Liver (tissue), 2 donors: ENCODE measurements at regions not wholly inside any gene's neighbourhood (a gene's known extent, or its start where the extent isn't known, plus 50 kb on each side); places are given as distances from the start of the nearest gene placed in this dataset.

Experiments
- TF ChIP-seq, protein P1 (sequence below): IDR thresholded peaks from 2 replicates; pipeline ENCODE4 v1.6.1; 2016; ENCODE audit warnings: antibody characterized with exemption, mild to moderate bottlenecking
- TF ChIP-seq, protein P2 (sequence below): fragments of 150-350 bp; IDR thresholded peaks from 2 replicates; pipeline ENCODE4 v1.5.1; 2017; ENCODE audit warnings: improper control_type of control experiment, low read depth, low read length; ENCODE audit not compliant: missing input control
- donor health status: healthy.

DNA sequence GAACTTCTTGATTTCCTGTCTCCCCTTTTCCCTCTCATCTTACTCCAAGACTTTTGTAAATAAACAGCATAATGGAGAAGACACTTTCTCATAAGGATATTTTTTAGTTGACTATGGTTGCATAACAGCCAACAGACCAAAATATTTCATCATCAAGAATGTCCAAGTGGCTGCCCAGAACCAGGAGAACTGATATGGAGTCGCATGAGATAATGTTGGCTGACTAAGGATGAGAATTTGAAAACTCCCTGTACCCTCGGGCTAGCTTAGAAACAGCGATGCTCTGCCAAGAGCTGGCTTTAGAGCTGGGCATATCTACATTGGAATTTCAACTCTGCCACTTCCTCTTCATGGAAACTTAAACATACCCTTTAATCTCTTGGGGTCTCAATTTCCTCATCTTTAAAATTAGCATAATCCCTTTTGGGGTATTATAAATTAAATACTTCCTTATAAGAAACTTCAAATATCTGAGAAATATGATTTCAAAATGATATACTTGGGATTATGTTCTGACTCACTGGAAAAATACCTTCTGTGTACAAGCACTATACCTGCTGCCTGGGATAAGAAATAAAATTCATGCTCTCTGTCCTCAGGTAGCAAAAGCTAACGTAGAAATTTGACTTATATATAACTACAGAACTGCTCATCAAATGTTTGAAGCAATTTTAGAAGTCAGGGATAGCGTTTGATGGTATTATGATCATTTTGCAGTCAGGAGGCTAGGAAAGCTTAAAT lies 777.3 kb downstream of the LTN1 start:
- TF ChIP-seq, protein P1, sequence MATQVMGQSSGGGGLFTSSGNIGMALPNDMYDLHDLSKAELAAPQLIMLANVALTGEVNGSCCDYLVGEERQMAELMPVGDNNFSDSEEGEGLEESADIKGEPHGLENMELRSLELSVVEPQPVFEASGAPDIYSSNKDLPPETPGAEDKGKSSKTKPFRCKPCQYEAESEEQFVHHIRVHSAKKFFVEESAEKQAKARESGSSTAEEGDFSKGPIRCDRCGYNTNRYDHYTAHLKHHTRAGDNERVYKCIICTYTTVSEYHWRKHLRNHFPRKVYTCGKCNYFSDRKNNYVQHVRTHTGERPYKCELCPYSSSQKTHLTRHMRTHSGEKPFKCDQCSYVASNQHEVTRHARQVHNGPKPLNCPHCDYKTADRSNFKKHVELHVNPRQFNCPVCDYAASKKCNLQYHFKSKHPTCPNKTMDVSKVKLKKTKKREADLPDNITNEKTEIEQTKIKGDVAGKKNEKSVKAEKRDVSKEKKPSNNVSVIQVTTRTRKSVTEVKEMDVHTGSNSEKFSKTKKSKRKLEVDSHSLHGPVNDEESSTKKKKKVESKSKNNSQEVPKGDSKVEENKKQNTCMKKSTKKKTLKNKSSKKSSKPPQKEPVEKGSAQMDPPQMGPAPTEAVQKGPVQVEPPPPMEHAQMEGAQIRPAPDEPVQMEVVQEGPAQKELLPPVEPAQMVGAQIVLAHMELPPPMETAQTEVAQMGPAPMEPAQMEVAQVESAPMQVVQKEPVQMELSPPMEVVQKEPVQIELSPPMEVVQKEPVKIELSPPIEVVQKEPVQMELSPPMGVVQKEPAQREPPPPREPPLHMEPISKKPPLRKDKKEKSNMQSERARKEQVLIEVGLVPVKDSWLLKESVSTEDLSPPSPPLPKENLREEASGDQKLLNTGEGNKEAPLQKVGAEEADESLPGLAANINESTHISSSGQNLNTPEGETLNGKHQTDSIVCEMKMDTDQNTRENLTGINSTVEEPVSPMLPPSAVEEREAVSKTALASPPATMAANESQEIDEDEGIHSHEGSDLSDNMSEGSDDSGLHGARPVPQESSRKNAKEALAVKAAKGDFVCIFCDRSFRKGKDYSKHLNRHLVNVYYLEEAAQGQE: no peak
- TF ChIP-seq, protein P2, sequence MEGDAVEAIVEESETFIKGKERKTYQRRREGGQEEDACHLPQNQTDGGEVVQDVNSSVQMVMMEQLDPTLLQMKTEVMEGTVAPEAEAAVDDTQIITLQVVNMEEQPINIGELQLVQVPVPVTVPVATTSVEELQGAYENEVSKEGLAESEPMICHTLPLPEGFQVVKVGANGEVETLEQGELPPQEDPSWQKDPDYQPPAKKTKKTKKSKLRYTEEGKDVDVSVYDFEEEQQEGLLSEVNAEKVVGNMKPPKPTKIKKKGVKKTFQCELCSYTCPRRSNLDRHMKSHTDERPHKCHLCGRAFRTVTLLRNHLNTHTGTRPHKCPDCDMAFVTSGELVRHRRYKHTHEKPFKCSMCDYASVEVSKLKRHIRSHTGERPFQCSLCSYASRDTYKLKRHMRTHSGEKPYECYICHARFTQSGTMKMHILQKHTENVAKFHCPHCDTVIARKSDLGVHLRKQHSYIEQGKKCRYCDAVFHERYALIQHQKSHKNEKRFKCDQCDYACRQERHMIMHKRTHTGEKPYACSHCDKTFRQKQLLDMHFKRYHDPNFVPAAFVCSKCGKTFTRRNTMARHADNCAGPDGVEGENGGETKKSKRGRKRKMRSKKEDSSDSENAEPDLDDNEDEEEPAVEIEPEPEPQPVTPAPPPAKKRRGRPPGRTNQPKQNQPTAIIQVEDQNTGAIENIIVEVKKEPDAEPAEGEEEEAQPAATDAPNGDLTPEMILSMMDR: no peak
